ENCODE measurements at regions not wholly inside any gene's neighbourhood (a gene's known extent, or its start where the extent isn't known, plus 50 kb on each side); places are given as distances from the start of the nearest gene placed in this dataset.

DNA sequence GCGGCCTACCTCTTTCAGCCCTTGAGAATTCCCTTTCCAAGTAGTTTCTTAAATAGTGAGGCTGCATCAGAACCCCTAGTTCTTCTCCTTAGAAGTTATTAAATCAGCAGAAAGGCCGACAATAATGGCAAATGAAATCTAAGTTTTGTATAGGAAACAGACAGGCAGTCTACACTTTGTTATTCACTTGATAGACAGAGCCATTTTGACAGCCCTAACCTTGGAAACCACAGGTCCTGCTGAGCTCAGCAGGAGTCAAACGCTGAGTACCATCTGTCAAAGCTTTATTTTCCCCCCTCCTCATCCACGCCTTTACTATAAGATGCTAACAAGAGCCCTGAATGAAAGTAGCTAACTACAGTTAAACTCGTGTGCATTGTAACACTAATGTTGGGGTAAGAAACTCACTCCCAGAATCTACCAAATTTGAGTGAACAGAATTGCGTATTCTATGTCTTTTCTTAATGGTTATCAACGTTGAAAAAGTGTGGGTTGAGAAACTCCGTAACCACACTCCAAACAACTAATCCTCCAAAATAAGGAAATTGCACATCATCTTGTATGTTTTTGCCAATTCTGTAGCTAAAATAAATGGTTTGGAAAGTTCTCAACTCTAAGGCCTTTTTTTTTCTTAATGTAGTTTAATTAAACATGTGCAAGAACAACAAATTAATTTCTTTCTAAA is 90.6 kb upstream of the EFEMP1 start:
- no peak for TF ChIP-seq POLR2A (IDR thresholded peaks at IDR 0.05)
- TF ChIP-seq CTCF (IDR thresholded peaks at IDR 0.05) = no peak
- intact Hi-C loops (cut with DNase I; ENCODE audit: low total_unique reads) = no loop called here
- Histone ChIP-seq H3K9me3 (no peaks in the 10 kb centered on the region), H3K4me3 (no peak overlapping the region), H3K36me3 (ENCODE audit: low read depth, missing control alignments) (no peaks in the 10 kb centered on the region), H3K27ac (no peak overlapping the region), H3K27me3 (no peaks in the 10 kb centered on the region), H3K4me1 (no peaks in the 10 kb centered on the region)
- no peak for DNase-seq
- WGBS, 2 donors = 76 to 82% methylated on average over 8 of the region's 8 CpGs

GRCh38 chr2:56015711-56016115 is 92.1 kb upstream of the EFEMP1 start:
- Histone ChIP-seq H3K27me3 (no peaks in the 10 kb centered on the region), H3K27ac (no peak overlapping the region), H3K9me3 (no peaks in the 10 kb centered on the region), H3K4me3 (no peak overlapping the region), H3K36me3 (ENCODE audit: low read depth, missing control alignments) (no peaks in the 10 kb centered on the region), H3K4me1 (no peaks in the 10 kb centered on the region)
- no peak for DNase-seq
- WGBS, 2 donors = 48 to 50% methylated on average over 4 of the region's 4 CpGs
- TF ChIP-seq POLR2A (IDR thresholded peaks at IDR 0.05) (no peak), CTCF (IDR thresholded peaks at IDR 0.05) (no peak)
- intact Hi-C loops (cut with DNase I; ENCODE audit: low total_unique reads) = no loop called here

DNA sequence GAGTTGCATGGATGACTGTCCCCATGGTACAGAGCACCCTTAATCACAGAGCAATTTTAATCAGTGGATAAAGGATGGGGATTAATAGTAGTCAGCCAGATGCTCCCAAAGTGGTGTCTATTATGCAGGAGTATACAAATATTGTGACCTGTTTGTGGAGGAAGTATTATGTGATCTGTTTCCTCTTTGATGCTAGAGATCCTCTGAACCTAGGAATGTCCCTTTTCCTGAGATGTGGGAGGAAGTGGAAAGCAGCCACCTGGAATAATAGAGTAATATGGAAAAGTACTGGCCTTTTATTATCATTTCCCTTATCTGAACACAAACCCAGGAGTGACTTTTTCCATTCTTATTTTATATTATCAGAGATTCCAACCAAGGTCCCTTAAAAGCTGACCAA is 94.2 kb upstream of the EFEMP1 start:
- H3K4me1 ChIP-seq = no peaks in the 10 kb centered on the region
- H3K27me3 ChIP-seq = no peaks in the 10 kb centered on the region
- no peaks in the 10 kb centered on the region for H3K9me3 ChIP-seq
- H3K36me3 ChIP-seq (ENCODE audit: low read depth, missing control alignments) = no peaks in the 10 kb centered on the region
- TF ChIP-seq CTCF (IDR thresholded peaks at IDR 0.05) = no peak
- no peak for TF ChIP-seq POLR2A (IDR thresholded peaks at IDR 0.05)
- H3K27ac ChIP-seq = no peak overlapping the region
- no peak for DNase-seq
- intact Hi-C loops (cut with DNase I; ENCODE audit: low total_unique reads) = no loop called here
- no peak overlapping the region for H3K4me3 ChIP-seq

DNA sequence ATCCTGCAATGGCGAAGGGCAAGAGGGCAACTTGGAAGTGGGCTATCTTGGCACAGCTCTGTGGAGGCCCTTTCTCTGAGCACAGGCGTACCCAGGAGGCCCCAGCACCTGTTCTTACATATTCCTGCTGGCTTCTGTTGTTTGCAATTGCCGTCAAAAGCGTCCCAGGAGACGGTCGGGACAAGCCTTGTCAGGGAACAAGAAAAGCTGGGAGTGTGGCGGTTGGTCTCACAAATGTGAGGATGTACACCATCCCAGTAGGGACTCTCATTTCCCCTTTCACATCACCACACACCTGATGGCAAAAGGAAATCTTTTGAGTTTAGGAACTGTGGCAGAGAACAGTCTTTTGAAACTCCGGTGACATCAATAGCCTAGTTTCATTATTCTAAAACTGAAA is 94.7 kb upstream of the EFEMP1 start:
- TF ChIP-seq POLR2A (IDR thresholded peaks at IDR 0.05) (no peak), CTCF (IDR thresholded peaks at IDR 0.05) (no peak)
- Histone ChIP-seq H3K27ac (no peak overlapping the region), H3K36me3 (ENCODE audit: low read depth, missing control alignments) (no peaks in the 10 kb centered on the region), H3K4me3 (no peak overlapping the region), H3K27me3 (no peaks in the 10 kb centered on the region), H3K4me1 (no peaks in the 10 kb centered on the region), H3K9me3 (no peaks in the 10 kb centered on the region)
- intact Hi-C loops (cut with DNase I; ENCODE audit: low total_unique reads) = no loop called here
- DNase-seq = no peak
- WGBS, 2 donors = 79% methylated on average over 8 of the region's 8 CpGs

GRCh38 chr2:56021136-56021474 is 97.5 kb upstream of the EFEMP1 start:
- no peaks in the 10 kb centered on the region for H3K27me3 ChIP-seq
- H3K27ac ChIP-seq = no peak overlapping the region
- no peak for DNase-seq
- no peaks in the 10 kb centered on the region for H3K4me1 ChIP-seq
- intact Hi-C loops (cut with DNase I; ENCODE audit: low total_unique reads) = no loop called here
- TF ChIP-seq POLR2A (IDR thresholded peaks at IDR 0.05) = no peak
- no peak for TF ChIP-seq CTCF (IDR thresholded peaks at IDR 0.05)
- H3K9me3 ChIP-seq = no peaks in the 10 kb centered on the region
- H3K4me3 ChIP-seq = no peak overlapping the region
- WGBS, 2 donors = 33 to 63% methylated on average over 5 of the region's 5 CpGs
- no peaks in the 10 kb centered on the region for H3K36me3 ChIP-seq (ENCODE audit: low read depth, missing control alignments)

Measured in testis (tissue), 2 donors.